Natural killer cell (primary cell): ENCODE measurements at regions not wholly inside any gene's neighbourhood (a gene's known extent, or its start where the extent isn't known, plus 50 kb on each side); places are given as distances from the start of the nearest gene placed in this dataset.

Source experiments
- ATAC-seq, 3 donors: fragments of 150-1000 bp in 2 of 3; fragments of 200-7000 bp in 1 of 3; cut with Tn5 transposase; 1 replicate in 1 of 3; 2 replicates in 2 of 3; pipeline ENCODE4 v1.10.0; 2021; ENCODE audit warnings: mild to moderate bottlenecking in 2 of 3, moderate library complexity in 2 of 3
- DNase-seq, 2 donors: peaks; one replicate each; pipeline versions ENCODE4 v3.0.0 to v3.0.0-alpha.2; 2013 to 2021; ENCODE audit warnings: mixed read lengths in 1 of 2
- H3K27ac ChIP-seq: one replicate; pipeline ENCODE4 v1.5.1; 2013; ENCODE audit warnings: mild to moderate bottlenecking, low read length
- H3K27me3 ChIP-seq: one replicate; pipeline ENCODE4 v1.6.1; 2013; ENCODE audit warnings: low read length; ENCODE audit not compliant: control insufficient read depth, insufficient read depth
- H3K36me3 ChIP-seq: one replicate; pipeline ENCODE4 v1.6.1; 2013; ENCODE audit warnings: low read length; ENCODE audit not compliant: control insufficient read depth, insufficient read depth
- H3K4me1 ChIP-seq: one replicate; pipeline ENCODE4 v1.6.1; 2013; ENCODE audit warnings: low read length; ENCODE audit not compliant: control insufficient read depth, insufficient read depth
- H3K4me3 ChIP-seq: one replicate; pipeline ENCODE4 v1.5.1; 2013; ENCODE audit warnings: low read length
- H3K9me3 ChIP-seq: one replicate; pipeline ENCODE4 v1.6.1; 2013; ENCODE audit warnings: low read length; ENCODE audit not compliant: control insufficient read depth, insufficient read depth
- H3K27ac Mint-ChIP-seq, 2 donors: one replicate each; pipeline ENCODE4 v1.8.0; 2022; ENCODE audit warnings: mild to moderate bottlenecking in 2 of 2, mixed read lengths in 2 of 2, moderate library complexity in 1 of 2
- H3K27me3 Mint-ChIP-seq, 2 donors: one replicate each; pipeline ENCODE4 v1.8.0; 2022; ENCODE audit warnings: low read depth in 2 of 2, mixed read lengths in 2 of 2
- H3K36me3 Mint-ChIP-seq: one replicate; pipeline ENCODE4 v1.8.0; 2022; ENCODE audit warnings: mixed read lengths
- H3K4me1 Mint-ChIP-seq, 2 donors: one replicate each; pipeline ENCODE4 v1.8.0; 2022; ENCODE audit warnings: mixed read lengths in 2 of 2
- H3K4me3 Mint-ChIP-seq: one replicate; pipeline ENCODE4 v1.8.0; 2022; ENCODE audit warnings: mild to moderate bottlenecking, moderate library complexity, mixed read lengths
- H3K9me3 Mint-ChIP-seq, 2 donors: one replicate each; pipeline ENCODE4 v1.8.0; 2022; ENCODE audit warnings: mixed read lengths in 2 of 2
- CTCF ChIP-seq: fragments of 200-600 bp; IDR thresholded peaks from one replicate; pipeline ENCODE4 v1.8.0; 2022; ENCODE audit warnings: antibody characterized with exemption
- WGBS: methylation state at CpG from one replicate; pipeline ENCODE4 v1.1.7; 2013; ENCODE audit warnings: missing lambda C conversion rate; ENCODE audit not compliant: insufficient coverage; 5-methylcytosine and 5-hydroxymethylcytosine counted together
- intact Hi-C: fragments of 100-400 bp; cut with micrococcal nuclease; formaldehyde crosslinking; loops from one replicate; pipeline ENCODE4 v1.14.2; 2022

- no peak for DNase-seq
- H3K27me3 ChIP-seq = no peaks in the 10 kb centered on the region
- no peak overlapping the region for H3K27ac Mint-ChIP-seq
- no peak for ATAC-seq
- H3K36me3 Mint-ChIP-seq = no peaks in the 10 kb centered on the region
- H3K9me3 Mint-ChIP-seq = no peaks in the 10 kb centered on the region
- WGBS = 63% methylated on average over 8 of the region's 8 CpGs
- no peaks in the 10 kb centered on the region for H3K9me3 ChIP-seq
- H3K4me3 Mint-ChIP-seq = no peak overlapping the region
- intact Hi-C loops = no loop called here
- H3K36me3 ChIP-seq = no peaks in the 10 kb centered on the region
- H3K27me3 Mint-ChIP-seq = peaks cover 50 to 89% of the 10 kb centered on the region in 2 donors
- H3K4me3 ChIP-seq = no peak overlapping the region
- no peak for TF ChIP-seq CTCF
- H3K27ac ChIP-seq = no peak overlapping the region
- H3K4me1 Mint-ChIP-seq = peaks cover 0 to 6% of the 10 kb centered on the region in 2 donors
- peaks cover 12% of the 10 kb centered on the region for H3K4me1 ChIP-seq
Observed at GRCh38 chr12:12016284-12017100, 54.2 kb upstream of the BCL2L14 start.

GRCh38 chr12:12017135-12017581, 53.6 kb upstream of the BCL2L14 start:
- WGBS = 97% methylated on average over 3 of the region's 3 CpGs
- Histone ChIP-seq H3K4me3 (no peak overlapping the region), H3K9me3 (no peaks in the 10 kb centered on the region), H3K27ac (no peak overlapping the region), H3K27me3 (no peaks in the 10 kb centered on the region), H3K36me3 (no peaks in the 10 kb centered on the region), H3K4me1 (peaks cover 11% of the 10 kb centered on the region)
- no peak for DNase-seq
- Mint-ChIP-seq H3K27ac (no peak overlapping the region), H3K9me3 (no peaks in the 10 kb centered on the region), H3K4me1 (peaks cover 0 to 6% of the 10 kb centered on the region in 2 donors), H3K4me3 (no peak overlapping the region), H3K36me3 (no peaks in the 10 kb centered on the region), H3K27me3 (peaks cover 49 to 93% of the 10 kb centered on the region in 2 donors)
- intact Hi-C loops = no loop called here
- no peak for ATAC-seq
- TF ChIP-seq CTCF = no peak

- intact Hi-C loops = no loop called here
- Histone ChIP-seq H3K9me3 (no peaks in the 10 kb centered on the region), H3K4me3 (no peak overlapping the region), H3K36me3 (no peaks in the 10 kb centered on the region), H3K4me1 (peaks cover 11% of the 10 kb centered on the region), H3K27me3 (no peaks in the 10 kb centered on the region), H3K27ac (no peak overlapping the region)
- 65% methylated on average over 4 of the region's 4 CpGs for whole genome bisulfite sequencing
- no peaks in the 10 kb centered on the region for H3K36me3 Mint-ChIP-seq
- no peaks in the 10 kb centered on the region for H3K9me3 Mint-ChIP-seq
- H3K27ac Mint-ChIP-seq = no peak overlapping the region
- no peak overlapping the region for H3K4me3 Mint-ChIP-seq
- DNase-seq (no peak), ATAC-seq (no peak)
- peaks cover 0 to 6% of the 10 kb centered on the region in 2 donors for H3K4me1 Mint-ChIP-seq
- no peak for TF ChIP-seq CTCF
- H3K27me3 Mint-ChIP-seq = peaks cover 48 to 93% of the 10 kb centered on the region in 2 donors
Observed at GRCh38 chr12:12017798-12018197, 52.9 kb upstream of the BCL2L14 start.
